Activated naive CD8-positive, alpha-beta T cell (primary cell): ENCODE measurements at regions not wholly inside any gene's neighbourhood (a gene's known extent, or its start where the extent isn't known, plus 50 kb on each side); places are given as distances from the start of the nearest gene placed in this dataset.

Experiments
- H3K27ac Mint-ChIP-seq: one replicate; pipeline ENCODE4 v1.8.0; 2021; ENCODE audit warnings: mixed read lengths
- H3K27me3 Mint-ChIP-seq: one replicate; pipeline ENCODE4 v1.8.0; 2021; ENCODE audit warnings: mixed read lengths
- H3K36me3 Mint-ChIP-seq: one replicate; pipeline ENCODE4 v1.8.0; 2021; ENCODE audit warnings: mixed read lengths
- H3K4me1 Mint-ChIP-seq: one replicate; pipeline ENCODE4 v1.8.0; 2021; ENCODE audit warnings: low read depth, mixed read lengths
- H3K4me3 Mint-ChIP-seq: one replicate; pipeline ENCODE4 v1.8.0; 2021; ENCODE audit warnings: mild to moderate bottlenecking, mixed read lengths
- H3K9me3 Mint-ChIP-seq: one replicate; pipeline ENCODE4 v1.8.0; 2021; ENCODE audit warnings: low read depth, mixed read lengths

- Mint-ChIP-seq H3K4me3 (no peak overlapping the region), H3K27me3 (no peaks in the 10 kb centered on the region), H3K27ac (no peak overlapping the region), H3K4me1 (no peaks in the 10 kb centered on the region), H3K9me3 (no peaks in the 10 kb centered on the region), H3K36me3 (no peaks in the 10 kb centered on the region)
Measured at GRCh38 chrX:20796450-20796849, 529.7 kb upstream of the RPS6KA3 start.

GRCh38 chrX:20789103-20789502 lies 522.4 kb upstream of the RPS6KA3 start:
- Mint-ChIP-seq H3K9me3 (no peaks in the 10 kb centered on the region), H3K27ac (no peak overlapping the region), H3K4me1 (no peaks in the 10 kb centered on the region), H3K36me3 (no peaks in the 10 kb centered on the region), H3K4me3 (no peak overlapping the region), H3K27me3 (no peaks in the 10 kb centered on the region)

- no peaks in the 10 kb centered on the region for H3K4me1 Mint-ChIP-seq
- peaks cover 2% of the 10 kb centered on the region for H3K27me3 Mint-ChIP-seq
- no peak overlapping the region for H3K27ac Mint-ChIP-seq
- H3K36me3 Mint-ChIP-seq, result no peaks in the 10 kb centered on the region
- H3K4me3 Mint-ChIP-seq, result no peak overlapping the region
- H3K9me3 Mint-ChIP-seq, result peaks cover 2% of the 10 kb centered on the region
Measured at GRCh38 chrX:20767346-20767745, 500.6 kb upstream of the RPS6KA3 start.

- Mint-ChIP-seq H3K4me1 (no peaks in the 10 kb centered on the region), H3K4me3 (no peak overlapping the region), H3K27me3 (peaks cover 2% of the 10 kb centered on the region), H3K27ac (no peak overlapping the region), H3K36me3 (no peaks in the 10 kb centered on the region), H3K9me3 (no peaks in the 10 kb centered on the region)
Measured at GRCh38 chrX:20756585-20756984, 489.9 kb upstream of the RPS6KA3 start.

- Mint-ChIP-seq H3K36me3 (no peaks in the 10 kb centered on the region), H3K4me3 (no peak overlapping the region), H3K4me1 (no peaks in the 10 kb centered on the region), H3K9me3 (no peaks in the 10 kb centered on the region), H3K27me3 (peaks cover 3% of the 10 kb centered on the region), H3K27ac (no peak overlapping the region)
Measured at GRCh38 chrX:20753076-20753475, 486.4 kb upstream of the RPS6KA3 start.

- no peaks in the 10 kb centered on the region for H3K4me1 Mint-ChIP-seq
- no peak overlapping the region for H3K4me3 Mint-ChIP-seq
- no peaks in the 10 kb centered on the region for H3K9me3 Mint-ChIP-seq
- peaks cover 1% of the 10 kb centered on the region for H3K27me3 Mint-ChIP-seq
- H3K27ac Mint-ChIP-seq, result no peak overlapping the region
- H3K36me3 Mint-ChIP-seq, result no peaks in the 10 kb centered on the region
Measured at GRCh38 chrX:20746690-20747089, 480.0 kb upstream of the RPS6KA3 start.

- peaks cover 7% of the 10 kb centered on the region for H3K27me3 Mint-ChIP-seq
- no peak overlapping the region for H3K4me3 Mint-ChIP-seq
- no peaks in the 10 kb centered on the region for H3K4me1 Mint-ChIP-seq
- no peak overlapping the region for H3K27ac Mint-ChIP-seq
- H3K36me3 Mint-ChIP-seq, result no peaks in the 10 kb centered on the region
- no peaks in the 10 kb centered on the region for H3K9me3 Mint-ChIP-seq
Measured at GRCh38 chrX:20743046-20743445, 476.3 kb upstream of the RPS6KA3 start.

- peaks cover 7% of the 10 kb centered on the region for H3K27me3 Mint-ChIP-seq
- no peak overlapping the region for H3K27ac Mint-ChIP-seq
- H3K9me3 Mint-ChIP-seq, result no peaks in the 10 kb centered on the region
- H3K4me3 Mint-ChIP-seq, result no peak overlapping the region
- no peaks in the 10 kb centered on the region for H3K4me1 Mint-ChIP-seq
- no peaks in the 10 kb centered on the region for H3K36me3 Mint-ChIP-seq
Measured at GRCh38 chrX:20742106-20742505, 475.4 kb upstream of the RPS6KA3 start.

GRCh38 chrX:20740443-20740842 lies 473.7 kb upstream of the RPS6KA3 start:
- Mint-ChIP-seq H3K36me3 (no peaks in the 10 kb centered on the region), H3K27ac (no peak overlapping the region)

GRCh38 chrX:20739038-20739745 lies 472.5 kb upstream of the RPS6KA3 start:
- H3K27ac Mint-ChIP-seq, result no peak overlapping the region
- no peaks in the 10 kb centered on the region for H3K4me1 Mint-ChIP-seq
- no peak overlapping the region for H3K4me3 Mint-ChIP-seq
- peaks cover 10% of the 10 kb centered on the region for H3K27me3 Mint-ChIP-seq
- no peaks in the 10 kb centered on the region for H3K36me3 Mint-ChIP-seq
- no peaks in the 10 kb centered on the region for H3K9me3 Mint-ChIP-seq

More at GRCh38 chrX:20740443-20740842, 473.7 kb upstream of the RPS6KA3 start:
- no peaks in the 10 kb centered on the region for H3K4me1 Mint-ChIP-seq
- peaks cover 10% of the 10 kb centered on the region for H3K27me3 Mint-ChIP-seq
- H3K9me3 Mint-ChIP-seq, result no peaks in the 10 kb centered on the region
- no peak overlapping the region for H3K4me3 Mint-ChIP-seq

GRCh38 chrX:20729416-20729815 lies 462.7 kb upstream of the RPS6KA3 start:
- Mint-ChIP-seq H3K4me1 (no peaks in the 10 kb centered on the region), H3K27ac (no peak overlapping the region), H3K36me3 (no peaks in the 10 kb centered on the region), H3K4me3 (no peak overlapping the region), H3K27me3 (peaks cover 1% of the 10 kb centered on the region), H3K9me3 (no peaks in the 10 kb centered on the region)

GRCh38 chrX:20727447-20727846 lies 460.7 kb upstream of the RPS6KA3 start:
- Mint-ChIP-seq H3K36me3 (no peaks in the 10 kb centered on the region), H3K4me1 (no peaks in the 10 kb centered on the region)

GRCh38 chrX:20720954-20721626 lies 454.4 kb upstream of the RPS6KA3 start:
- Mint-ChIP-seq H3K36me3 (no peaks in the 10 kb centered on the region), H3K4me3 (no peak overlapping the region), H3K9me3 (no peaks in the 10 kb centered on the region), H3K27ac (no peak overlapping the region), H3K27me3 (peaks cover 3% of the 10 kb centered on the region), H3K4me1 (no peaks in the 10 kb centered on the region)

More at GRCh38 chrX:20727447-20727846, 460.7 kb upstream of the RPS6KA3 start:
- H3K27ac Mint-ChIP-seq, result no peak overlapping the region
- H3K4me3 Mint-ChIP-seq, result no peak overlapping the region
- H3K27me3 Mint-ChIP-seq, result no peaks in the 10 kb centered on the region
- no peaks in the 10 kb centered on the region for H3K9me3 Mint-ChIP-seq

GRCh38 chrX:20718592-20719380 lies 452.1 kb upstream of the RPS6KA3 start:
- H3K9me3 Mint-ChIP-seq, result no peaks in the 10 kb centered on the region
- no peaks in the 10 kb centered on the region for H3K4me1 Mint-ChIP-seq
- peaks cover 3% of the 10 kb centered on the region for H3K27me3 Mint-ChIP-seq
- no peak overlapping the region for H3K4me3 Mint-ChIP-seq
- H3K36me3 Mint-ChIP-seq, result no peaks in the 10 kb centered on the region
- no peak overlapping the region for H3K27ac Mint-ChIP-seq

GRCh38 chrX:20715176-20715575 lies 448.5 kb upstream of the RPS6KA3 start:
- no peak overlapping the region for H3K27ac Mint-ChIP-seq
- no peak overlapping the region for H3K4me3 Mint-ChIP-seq
- peaks cover 6% of the 10 kb centered on the region for H3K27me3 Mint-ChIP-seq
- no peaks in the 10 kb centered on the region for H3K4me1 Mint-ChIP-seq
- no peaks in the 10 kb centered on the region for H3K9me3 Mint-ChIP-seq
- H3K36me3 Mint-ChIP-seq, result no peaks in the 10 kb centered on the region
